Panc1 (cell line): ENCODE measurements at regions not wholly inside any gene's neighbourhood (a gene's known extent, or its start where the extent isn't known, plus 50 kb on each side); places are given as distances from the start of the nearest gene placed in this dataset.

Experiments
- ATAC-seq: fragments of 200-7000 bp; cut with Tn5 transposase; 2 replicates; pipeline ENCODE4 v1.9.1; 2020; ENCODE audit warnings: mild to moderate bottlenecking, moderate library complexity
- BruUV-seq: library from RNA; stranded (reverse); fragments of 400-500 nt; replicated peaks from 2 replicates; lab custom pipeline; 2021; lab: Mats Ljungman, UMichigan
- CTCF ChIA-PET: fragments of 300-600 bp; sonication (Branson Sonifier 250); formaldehyde crosslinking; loops from one replicate; lab custom pipeline; 2022; ENCODE audit warnings: antibody characterized with exemption; lab: Charles Lee
- POLR2A ChIA-PET: fragments of 300-600 bp; sonication (Branson Sonifier 250); formaldehyde crosslinking; loops from one replicate; lab custom pipeline; 2022; ENCODE audit warnings: antibody characterized with exemption; lab: Charles Lee
- DNase-seq: peaks from one replicate; pipeline ENCODE4 v3.0.0-alpha.2; 2010; ENCODE audit warnings: low read depth, low spot score
- H3K27ac ChIP-seq: 2 replicates; pipeline ENCODE4 v1.5.1; 2011; ENCODE audit warnings: mild to moderate bottlenecking, low read length, inconsistent platforms
- H3K27me3 ChIP-seq: fragments of 200-500 bp; sonication (Bioruptor generic); 2 replicates; pipeline ENCODE4 v1.6.0; 2014; ENCODE audit warnings: low read length, inconsistent platforms; ENCODE audit not compliant: control insufficient read depth, insufficient read depth
- H3K36me3 ChIP-seq: fragments of 200-500 bp; sonication (Bioruptor generic); 2 replicates; pipeline ENCODE4 v1.5.1; 2014; ENCODE audit warnings: inconsistent platforms, mild to moderate bottlenecking, low read length, moderate library complexity; ENCODE audit not compliant: control insufficient read depth, insufficient read depth
- H3K4me1 ChIP-seq: 2 replicates; pipeline ENCODE4 v1.5.1; 2011; ENCODE audit warnings: inconsistent platforms, mild to moderate bottlenecking, low read length, moderate library complexity; ENCODE audit not compliant: control insufficient read depth, insufficient read depth
- H3K4me3 ChIP-seq, 2 experiments: 2 replicates each; pipeline ENCODE4 v1.5.1; 2011 to 2012; ENCODE audit warnings: low read depth in 2 of 2, low read length in 2 of 2, mild to moderate bottlenecking in 2 of 2, inconsistent platforms in 1 of 2, moderate library complexity in 1 of 2
- H3K9me3 ChIP-seq: fragments of 200-500 bp; sonication (Bioruptor generic); 2 replicates; pipeline ENCODE4 v1.5.1; 2014; ENCODE audit warnings: low read depth, mild to moderate bottlenecking, inconsistent platforms, low read length, moderate library complexity; ENCODE audit not compliant: control insufficient read depth, insufficient read depth
- POLR2AphosphoS5 ChIP-seq: IDR thresholded peaks from 2 replicates; pipeline ENCODE4 v1.6.1; 2012; ENCODE audit warnings: mild to moderate bottlenecking, low read depth, low read length, moderate library complexity
- SIN3A ChIP-seq: IDR thresholded peaks from 2 replicates; pipeline ENCODE4 v1.6.1; 2012; ENCODE audit warnings: low read depth, mild to moderate bottlenecking, low read length, moderate library complexity, borderline replicate concordance; ENCODE audit not compliant: insufficient read depth
- TCF7L2 ChIP-seq: IDR thresholded peaks from 2 replicates; pipeline ENCODE4 v1.6.1; 2011; ENCODE audit warnings: mild to moderate bottlenecking, low read depth, low read length, inconsistent platforms
- in situ Hi-C: cut with HindIII; loops from 2 replicates; pipeline ENCODE4 v1.10.0; 2016; ENCODE audit warnings: low sequenced_read_pairs, low pct_unique_long_range_greater_than_20kb
- intact Hi-C: fragments of 100-400 bp; cut with micrococcal nuclease; formaldehyde crosslinking; loops from one replicate; pipeline ENCODE4 v1.10.0; 2022; ENCODE audit not compliant: unreplicated experiment
- TF ChIP-seq, protein P1 (sequence below): fragments of 450-650 bp; IDR thresholded peaks from 2 replicates; pipeline ENCODE4 v1.5.1; 2017; ENCODE audit warnings: mild to moderate bottlenecking
- TF ChIP-seq, protein P2 (sequence below), 2 experiments: IDR thresholded peaks; 2 replicates each; pipeline ENCODE4 v1.6.1; 2011 to 2012; ENCODE audit warnings: low read depth in 2 of 2, control low read depth in 1 of 2, low read length in 1 of 2, mild to moderate bottlenecking in 1 of 2, moderate library complexity in 1 of 2; ENCODE audit not compliant: insufficient read depth in 1 of 2

DNA sequence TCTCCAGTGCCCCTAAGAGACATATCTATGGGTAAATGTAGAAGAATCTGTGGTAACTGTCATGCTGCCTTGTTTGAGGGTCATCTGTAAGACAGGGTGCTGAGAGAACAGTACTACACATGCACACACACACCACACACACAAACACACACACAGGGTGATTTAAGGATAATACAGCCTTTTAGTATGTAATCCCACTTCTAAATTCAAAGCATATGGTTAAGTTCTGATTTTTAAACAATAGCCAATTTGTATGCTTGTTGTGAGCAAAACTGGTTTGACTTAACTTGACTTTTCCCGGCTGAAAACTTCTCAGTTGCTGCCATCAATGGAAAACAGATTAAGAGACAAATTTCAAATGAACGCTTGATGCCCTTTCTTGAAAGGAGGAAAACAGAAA is 241.8 kb downstream of the ADGRG6 start:
- no peak for DNase-seq
- TF ChIP-seq TCF7L2 (no peak), POLR2AphosphoS5 (no peak)
- H3K27me3 ChIP-seq = peaks cover 12% of the 10 kb centered on the region
- intact Hi-C loops = no loop called here
- in situ Hi-C loops = no loop called here
- no TSS peak for BruUV-seq
- no peaks in the 10 kb centered on the region for H3K9me3 ChIP-seq
- no peak for ATAC-seq
- no peaks in the 10 kb centered on the region for H3K4me1 ChIP-seq
- no peak overlapping the region for H3K4me3 ChIP-seq
- H3K36me3 ChIP-seq = no peaks in the 10 kb centered on the region
- ChIA-PET CTCF (no interaction called here), POLR2A (no interaction called here)
- no peak overlapping the region for H3K27ac ChIP-seq

DNA sequence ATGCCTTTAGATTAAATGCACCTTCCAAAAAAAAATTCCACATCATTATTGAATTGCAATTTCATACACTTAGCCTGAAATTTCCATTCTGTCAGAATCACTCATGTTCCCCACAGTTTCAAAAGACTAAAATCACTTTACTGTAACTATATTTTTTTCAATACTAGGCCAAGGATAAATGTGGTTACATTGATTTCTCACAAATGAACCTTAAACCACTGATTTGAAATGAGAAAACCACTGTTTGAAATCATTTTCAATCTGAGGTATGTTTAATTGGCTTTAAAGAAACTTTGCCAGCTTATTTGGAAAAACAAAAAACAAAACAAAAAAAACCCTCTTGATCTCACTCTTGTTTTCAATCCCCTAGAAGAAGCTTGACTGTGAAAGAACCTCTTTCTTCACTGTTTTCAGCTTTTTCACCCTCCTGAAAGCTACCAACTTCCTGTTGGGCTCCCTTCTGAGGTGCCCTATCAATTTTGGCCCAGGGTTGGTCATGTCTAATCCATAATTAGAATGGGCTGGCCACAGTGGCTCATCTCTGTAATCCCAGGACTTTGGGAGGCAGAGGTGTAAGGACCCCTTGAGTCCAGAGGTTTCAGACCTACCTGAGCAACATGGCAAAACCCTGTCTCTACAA is 242.5 kb downstream of the ADGRG6 start:
- DNase-seq = no peak
- Histone ChIP-seq H3K27me3 (peaks cover 14% of the 10 kb centered on the region), H3K36me3 (no peaks in the 10 kb centered on the region), H3K4me3 (no peak overlapping the region), H3K4me1 (no peaks in the 10 kb centered on the region), H3K9me3 (no peaks in the 10 kb centered on the region), H3K27ac (no peak overlapping the region)
- in situ Hi-C loops = no loop called here
- POLR2A ChIA-PET = no interaction called here
- TF ChIP-seq SIN3A (no peak), TCF7L2 (no peak), POLR2AphosphoS5 (no peak)
- TF ChIP-seq, protein P1, sequence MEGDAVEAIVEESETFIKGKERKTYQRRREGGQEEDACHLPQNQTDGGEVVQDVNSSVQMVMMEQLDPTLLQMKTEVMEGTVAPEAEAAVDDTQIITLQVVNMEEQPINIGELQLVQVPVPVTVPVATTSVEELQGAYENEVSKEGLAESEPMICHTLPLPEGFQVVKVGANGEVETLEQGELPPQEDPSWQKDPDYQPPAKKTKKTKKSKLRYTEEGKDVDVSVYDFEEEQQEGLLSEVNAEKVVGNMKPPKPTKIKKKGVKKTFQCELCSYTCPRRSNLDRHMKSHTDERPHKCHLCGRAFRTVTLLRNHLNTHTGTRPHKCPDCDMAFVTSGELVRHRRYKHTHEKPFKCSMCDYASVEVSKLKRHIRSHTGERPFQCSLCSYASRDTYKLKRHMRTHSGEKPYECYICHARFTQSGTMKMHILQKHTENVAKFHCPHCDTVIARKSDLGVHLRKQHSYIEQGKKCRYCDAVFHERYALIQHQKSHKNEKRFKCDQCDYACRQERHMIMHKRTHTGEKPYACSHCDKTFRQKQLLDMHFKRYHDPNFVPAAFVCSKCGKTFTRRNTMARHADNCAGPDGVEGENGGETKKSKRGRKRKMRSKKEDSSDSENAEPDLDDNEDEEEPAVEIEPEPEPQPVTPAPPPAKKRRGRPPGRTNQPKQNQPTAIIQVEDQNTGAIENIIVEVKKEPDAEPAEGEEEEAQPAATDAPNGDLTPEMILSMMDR = no peak
- TF ChIP-seq, protein P2, sequence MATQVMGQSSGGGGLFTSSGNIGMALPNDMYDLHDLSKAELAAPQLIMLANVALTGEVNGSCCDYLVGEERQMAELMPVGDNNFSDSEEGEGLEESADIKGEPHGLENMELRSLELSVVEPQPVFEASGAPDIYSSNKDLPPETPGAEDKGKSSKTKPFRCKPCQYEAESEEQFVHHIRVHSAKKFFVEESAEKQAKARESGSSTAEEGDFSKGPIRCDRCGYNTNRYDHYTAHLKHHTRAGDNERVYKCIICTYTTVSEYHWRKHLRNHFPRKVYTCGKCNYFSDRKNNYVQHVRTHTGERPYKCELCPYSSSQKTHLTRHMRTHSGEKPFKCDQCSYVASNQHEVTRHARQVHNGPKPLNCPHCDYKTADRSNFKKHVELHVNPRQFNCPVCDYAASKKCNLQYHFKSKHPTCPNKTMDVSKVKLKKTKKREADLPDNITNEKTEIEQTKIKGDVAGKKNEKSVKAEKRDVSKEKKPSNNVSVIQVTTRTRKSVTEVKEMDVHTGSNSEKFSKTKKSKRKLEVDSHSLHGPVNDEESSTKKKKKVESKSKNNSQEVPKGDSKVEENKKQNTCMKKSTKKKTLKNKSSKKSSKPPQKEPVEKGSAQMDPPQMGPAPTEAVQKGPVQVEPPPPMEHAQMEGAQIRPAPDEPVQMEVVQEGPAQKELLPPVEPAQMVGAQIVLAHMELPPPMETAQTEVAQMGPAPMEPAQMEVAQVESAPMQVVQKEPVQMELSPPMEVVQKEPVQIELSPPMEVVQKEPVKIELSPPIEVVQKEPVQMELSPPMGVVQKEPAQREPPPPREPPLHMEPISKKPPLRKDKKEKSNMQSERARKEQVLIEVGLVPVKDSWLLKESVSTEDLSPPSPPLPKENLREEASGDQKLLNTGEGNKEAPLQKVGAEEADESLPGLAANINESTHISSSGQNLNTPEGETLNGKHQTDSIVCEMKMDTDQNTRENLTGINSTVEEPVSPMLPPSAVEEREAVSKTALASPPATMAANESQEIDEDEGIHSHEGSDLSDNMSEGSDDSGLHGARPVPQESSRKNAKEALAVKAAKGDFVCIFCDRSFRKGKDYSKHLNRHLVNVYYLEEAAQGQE (IDR thresholded peaks at IDR 0.05; ENCODE audit: insufficient read depth in 1 of 2, low read depth in 2 of 2, low read length in 1 of 2) = no peak
- CTCF ChIA-PET = no interaction called here
- no TSS peak for BruUV-seq
- intact Hi-C loops = no loop called here
- no peak for ATAC-seq

DNA sequence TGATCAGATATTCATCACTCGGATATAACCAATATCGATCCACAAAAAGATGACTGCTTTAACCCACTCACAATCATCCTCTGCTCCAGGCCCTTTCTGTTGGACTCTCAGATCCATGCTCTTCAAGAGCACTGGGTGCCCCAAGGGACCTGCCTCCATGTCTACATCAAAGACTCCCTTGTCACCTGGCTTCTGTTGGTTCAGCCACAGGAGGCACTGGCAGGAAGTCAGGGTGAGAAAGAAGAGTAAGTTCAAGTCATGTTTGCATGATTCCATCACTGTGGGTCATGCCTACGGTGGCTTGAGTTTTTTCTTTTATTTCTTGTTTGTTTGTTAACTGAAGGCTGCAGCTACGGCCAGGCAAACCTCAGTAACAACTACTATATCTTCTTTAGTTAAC is 243.3 kb downstream of the ADGRG6 start:
- CTCF ChIA-PET = no interaction called here
- H3K4me3 ChIP-seq = no peak overlapping the region
- no TSS peak for BruUV-seq
- no peaks in the 10 kb centered on the region for H3K36me3 ChIP-seq
- POLR2A ChIA-PET = no interaction called here
- no peak overlapping the region for H3K27ac ChIP-seq
- in situ Hi-C loops (no loop called here), intact Hi-C loops (no loop called here)
- no peaks in the 10 kb centered on the region for H3K4me1 ChIP-seq
- no peaks in the 10 kb centered on the region for H3K9me3 ChIP-seq
- H3K27me3 ChIP-seq = peaks cover 15% of the 10 kb centered on the region
- DNase-seq (no peak), ATAC-seq (no peak)
- TF ChIP-seq, protein P1 = no peak
- TF ChIP-seq TCF7L2 (no peak), POLR2AphosphoS5 (no peak), SIN3A (no peak)
- TF ChIP-seq, protein P2 (IDR thresholded peaks at IDR 0.05; ENCODE audit: insufficient read depth in 1 of 2, low read depth in 2 of 2, low read length in 1 of 2) = no peak
